Tibial artery (tissue), 4 donors: ENCODE measurements at regions not wholly inside any gene's neighbourhood (a gene's known extent, or its start where the extent isn't known, plus 50 kb on each side); places are given as distances from the start of the nearest gene placed in this dataset.
A peak's percentile ranks its signal among the peaks of the same experiment; 100 is the strongest.

Experiments used
- DNase-seq, 2 donors: peaks; one replicate each; pipeline ENCODE4 v3.0.0-alpha.2; 2019
- H3K27ac ChIP-seq, 2 donors: fragments of 200-600 bp; sonication (generic) in 1 of 2; 1 replicate in 1 of 2; 2 replicates in 1 of 2; pipeline ENCODE4 v1.5.1; 2018 to 2019; ENCODE audit warnings: mild to moderate bottlenecking in 1 of 2
- H3K27me3 ChIP-seq, 2 donors: fragments of 200-600 bp; sonication (generic) in 1 of 2; one replicate each; pipeline versions ENCODE4 v1.5.1 to v1.6.0; 2016 to 2019
- H3K36me3 ChIP-seq, 3 donors: fragments of 200-600 bp; sonication (generic) in 2 of 3; one replicate each; pipeline ENCODE4 v1.5.1; 2016 to 2019; ENCODE audit warnings: mild to moderate bottlenecking in 2 of 3
- H3K4me1 ChIP-seq, 4 donors: fragments of 200-600 bp; sonication (generic) in 2 of 4; 1 replicate in 3 of 4; 2 replicates in 1 of 4; pipeline ENCODE4 v1.5.1; 2016 to 2019
- H3K4me3 ChIP-seq, 2 donors: fragments of 200-600 bp; sonication (generic) in 1 of 2; 1 replicate in 1 of 2; 2 replicates in 1 of 2; pipeline ENCODE4 v1.5.1; 2018 to 2019; ENCODE audit warnings: mild to moderate bottlenecking in 2 of 2
- H3K9me3 ChIP-seq, 3 donors: fragments of 200-600 bp; sonication (generic) in 1 of 3; one replicate each; pipeline ENCODE4 v1.5.1; 2016 to 2019
- intact Hi-C: fragments of 100-400 bp; cut with DNase I; formaldehyde crosslinking; loops from one replicate; pipeline ENCODE4 v1.15.0; 2023; ENCODE audit warnings: low total_unique reads
- TF ChIP-seq, protein P1 (sequence below), 2 experiments: fragments of 200-600 bp in 1 of 2; fragments of 450-650 bp in 1 of 2; IDR thresholded peaks; one replicate each; pipeline ENCODE4 v1.5.1; 2017 to 2019; ENCODE audit warnings: antibody characterized with exemption in 2 of 2, mild to moderate bottlenecking in 1 of 2, moderate library complexity in 1 of 2

GRCh38 chr12:91382081-91382543 is 199.5 kb upstream of the DCN start:
- no peaks in the 10 kb centered on the region for H3K36me3 ChIP-seq
- intact Hi-C loops, result loop anchor here (5.0 kb wide), 1 partner anchor 1190 kb away; no protein-coding TSS in a partner anchor
- TF ChIP-seq, protein P1, sequence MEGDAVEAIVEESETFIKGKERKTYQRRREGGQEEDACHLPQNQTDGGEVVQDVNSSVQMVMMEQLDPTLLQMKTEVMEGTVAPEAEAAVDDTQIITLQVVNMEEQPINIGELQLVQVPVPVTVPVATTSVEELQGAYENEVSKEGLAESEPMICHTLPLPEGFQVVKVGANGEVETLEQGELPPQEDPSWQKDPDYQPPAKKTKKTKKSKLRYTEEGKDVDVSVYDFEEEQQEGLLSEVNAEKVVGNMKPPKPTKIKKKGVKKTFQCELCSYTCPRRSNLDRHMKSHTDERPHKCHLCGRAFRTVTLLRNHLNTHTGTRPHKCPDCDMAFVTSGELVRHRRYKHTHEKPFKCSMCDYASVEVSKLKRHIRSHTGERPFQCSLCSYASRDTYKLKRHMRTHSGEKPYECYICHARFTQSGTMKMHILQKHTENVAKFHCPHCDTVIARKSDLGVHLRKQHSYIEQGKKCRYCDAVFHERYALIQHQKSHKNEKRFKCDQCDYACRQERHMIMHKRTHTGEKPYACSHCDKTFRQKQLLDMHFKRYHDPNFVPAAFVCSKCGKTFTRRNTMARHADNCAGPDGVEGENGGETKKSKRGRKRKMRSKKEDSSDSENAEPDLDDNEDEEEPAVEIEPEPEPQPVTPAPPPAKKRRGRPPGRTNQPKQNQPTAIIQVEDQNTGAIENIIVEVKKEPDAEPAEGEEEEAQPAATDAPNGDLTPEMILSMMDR (IDR thresholded peaks at IDR 0.05), result peak; percentile 86 to 88
- H3K9me3 ChIP-seq, result no peaks in the 10 kb centered on the region
- H3K27ac ChIP-seq, result peak overlapping the region; percentile 40 to 51
- peak; percentile 84 to 86 for DNase-seq
- H3K4me1 ChIP-seq, result peaks cover 0 to 13% (median 4%) of the 10 kb centered on the region in 4 donors
- peak overlapping the region; percentile 45 to 52 for H3K4me3 ChIP-seq
- no peaks in the 10 kb centered on the region for H3K27me3 ChIP-seq

GRCh38 chr12:91381309-91381804 is 198.7 kb upstream of the DCN start:
- peaks cover 0 to 13% (median 4%) of the 10 kb centered on the region in 4 donors for H3K4me1 ChIP-seq
- H3K27ac ChIP-seq, result peak overlapping the region; percentile 40 to 51
- DNase-seq, result no peak
- TF ChIP-seq, protein P1 (IDR thresholded peaks at IDR 0.05), result no peak
- no peaks in the 10 kb centered on the region for H3K9me3 ChIP-seq
- H3K36me3 ChIP-seq, result no peaks in the 10 kb centered on the region
- intact Hi-C loops, result loop anchor here (5.0 kb wide), 1 partner anchor 1191 kb away; no protein-coding TSS in a partner anchor
- peak overlapping the region; percentile 45 to 52 for H3K4me3 ChIP-seq
- H3K27me3 ChIP-seq, result no peaks in the 10 kb centered on the region

- Histone ChIP-seq H3K36me3 (no peaks in the 10 kb centered on the region), H3K4me3 (no peak overlapping the region), H3K9me3 (no peaks in the 10 kb centered on the region), H3K27me3 (no peaks in the 10 kb centered on the region), H3K4me1 (peaks cover 0 to 13% (median 4%) of the 10 kb centered on the region in 4 donors), H3K27ac (no peak overlapping the region)
- TF ChIP-seq, protein P1 (IDR thresholded peaks at IDR 0.05), result no peak
- no peak for DNase-seq
- intact Hi-C loops, result loop anchor here (5.0 kb wide), 1 partner anchor 1192 kb away; no protein-coding TSS in a partner anchor
Measured at GRCh38 chr12:91380631-91381030, 198.0 kb upstream of the DCN start.

DNA sequence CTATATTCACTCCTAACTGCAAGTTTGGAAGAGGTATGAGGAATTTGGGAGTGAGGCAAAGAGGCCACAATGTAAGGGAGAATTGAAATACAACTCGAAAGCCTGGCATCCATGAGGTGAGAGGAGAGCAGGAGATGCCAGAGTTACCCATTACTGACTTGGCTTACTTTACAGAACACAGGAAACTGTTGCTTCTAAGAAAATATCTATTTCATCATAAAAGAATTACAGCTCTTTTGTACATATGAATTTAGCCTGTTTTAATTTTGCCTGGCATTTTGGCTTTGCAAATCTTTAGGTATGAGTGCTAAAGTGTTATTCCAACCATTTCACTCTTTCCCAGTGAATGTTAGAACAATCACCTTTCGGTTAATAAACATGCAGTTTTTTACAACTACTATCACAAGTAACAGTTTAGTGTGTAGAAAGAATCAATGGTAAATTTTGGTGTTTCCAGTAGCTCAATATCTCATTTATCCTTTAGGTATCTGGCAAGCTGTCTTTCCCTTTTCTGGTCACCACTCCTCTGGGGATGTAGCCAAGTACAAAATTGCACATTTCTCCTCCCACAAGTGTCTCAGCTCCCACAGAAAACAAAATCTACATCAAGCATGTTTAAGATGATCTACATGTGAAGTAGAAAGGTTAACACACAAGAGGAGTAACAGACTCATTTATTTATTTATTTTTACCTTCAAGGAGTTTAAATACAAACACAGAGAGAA is 196.6 kb upstream of the DCN start:
- H3K9me3 ChIP-seq, result no peaks in the 10 kb centered on the region
- H3K36me3 ChIP-seq, result no peaks in the 10 kb centered on the region
- TF ChIP-seq, protein P1 (IDR thresholded peaks at IDR 0.05), result no peak
- peaks cover 0 to 13% (median 4%) of the 10 kb centered on the region in 4 donors for H3K4me1 ChIP-seq
- no peak overlapping the region for H3K27ac ChIP-seq
- no peak for DNase-seq
- intact Hi-C loops, result no loop called here
- no peaks in the 10 kb centered on the region for H3K27me3 ChIP-seq
- H3K4me3 ChIP-seq, result no peak overlapping the region

DNA sequence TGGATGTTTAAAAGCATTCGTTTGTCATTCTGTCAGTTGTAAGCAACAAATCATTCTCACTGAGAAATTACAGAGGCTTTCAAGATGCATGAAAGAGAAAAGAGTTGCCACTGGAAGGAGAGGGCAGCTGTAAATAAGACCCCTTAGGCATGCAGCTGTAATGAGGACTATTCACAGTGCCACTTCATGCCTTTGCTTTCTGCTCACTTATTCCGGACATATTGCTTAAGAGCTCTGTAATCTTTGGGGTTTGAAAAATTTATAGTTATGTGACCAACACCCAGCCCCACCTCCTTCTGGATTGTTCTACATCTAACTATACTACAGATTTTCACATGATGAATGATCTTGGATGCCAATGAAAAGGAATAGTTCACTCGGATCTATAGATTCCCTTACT is 194.8 kb upstream of the DCN start:
- intact Hi-C loops, result no loop called here
- Histone ChIP-seq H3K4me3 (no peak overlapping the region), H3K27me3 (no peaks in the 10 kb centered on the region), H3K9me3 (no peaks in the 10 kb centered on the region), H3K27ac (no peak overlapping the region), H3K4me1 (peaks cover 0 to 13% (median 4%) of the 10 kb centered on the region in 4 donors), H3K36me3 (no peaks in the 10 kb centered on the region)
- DNase-seq, result no peak
- TF ChIP-seq, protein P1 (IDR thresholded peaks at IDR 0.05), result no peak
